ENCODE measurements at regions not wholly inside any gene's neighbourhood (a gene's known extent, or its start where the extent isn't known, plus 50 kb on each side); places are given as distances from the start of the nearest gene placed in this dataset.

DNA sequence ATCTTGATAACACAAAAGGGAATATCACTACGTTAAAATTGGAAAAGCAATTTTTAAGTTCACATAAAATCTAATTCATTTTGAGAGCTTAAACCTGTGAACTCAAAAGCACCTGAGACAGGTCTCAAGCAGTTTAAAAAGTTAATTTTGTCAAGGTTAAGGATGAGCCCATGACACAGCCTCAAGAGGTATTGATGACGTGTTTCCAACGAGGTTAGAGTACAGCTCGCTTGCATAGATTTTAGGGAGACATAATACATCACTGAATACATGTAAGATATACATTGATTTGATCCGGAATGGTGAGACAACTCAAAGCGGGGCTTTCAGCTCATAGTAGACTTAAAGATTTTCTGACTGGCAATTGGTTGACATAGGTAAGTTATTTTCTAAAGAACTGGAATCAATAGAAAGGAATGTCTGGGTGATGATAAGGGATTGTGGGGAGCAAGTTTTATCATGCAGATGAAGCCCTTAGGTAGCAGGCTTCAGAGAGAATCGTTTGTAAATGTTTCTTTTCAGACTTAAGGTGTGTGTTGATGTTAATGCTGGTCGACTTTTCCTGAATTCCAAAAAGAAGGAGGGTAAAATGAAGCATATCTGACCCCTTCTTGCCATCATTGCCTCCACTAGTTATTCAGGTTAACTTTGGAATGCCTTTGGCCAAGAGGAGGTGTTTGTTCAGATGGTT, 2890.6 kb downstream of the PCDH9 start:
- DNase-seq, result no peak

DNA sequence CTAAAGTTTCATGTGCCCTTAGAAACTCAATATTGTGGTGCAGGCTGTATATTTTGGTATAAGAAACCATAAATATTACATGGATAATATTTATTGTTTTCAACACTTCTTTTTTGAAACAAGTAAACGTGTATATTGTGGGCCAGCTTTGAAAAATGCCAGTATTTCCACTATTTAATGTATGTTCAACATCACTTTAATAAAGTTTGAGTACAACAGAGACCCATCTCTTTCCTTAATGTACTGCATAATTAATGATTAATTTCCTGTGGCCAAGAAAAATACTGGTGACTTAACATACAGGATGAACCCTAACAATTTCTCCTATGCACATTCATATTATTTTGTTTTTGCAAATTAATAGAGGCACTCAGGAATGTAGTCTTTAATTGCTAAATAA, 2891.5 kb downstream of the PCDH9 start:
- DNase-seq, result no peak

- no peak for DNase-seq
Measured at GRCh38 chr13:64333888-64334287, 2896.2 kb downstream of the PCDH9 start.

- peak; percentile 29 for DNase-seq
Measured at GRCh38 chr13:64332048-64332447, 2898.1 kb downstream of the PCDH9 start.

- peak; percentile 78 for DNase-seq
Measured at GRCh38 chr13:64327505-64328194, 2902.5 kb downstream of the PCDH9 start.

- DNase-seq, result no peak
Measured at GRCh38 chr13:64314331-64314730, 2898.7 kb upstream of the PCDH20 start.

- no peak for DNase-seq
Measured at GRCh38 chr13:64311948-64312347, 2896.3 kb upstream of the PCDH20 start.

DNA sequence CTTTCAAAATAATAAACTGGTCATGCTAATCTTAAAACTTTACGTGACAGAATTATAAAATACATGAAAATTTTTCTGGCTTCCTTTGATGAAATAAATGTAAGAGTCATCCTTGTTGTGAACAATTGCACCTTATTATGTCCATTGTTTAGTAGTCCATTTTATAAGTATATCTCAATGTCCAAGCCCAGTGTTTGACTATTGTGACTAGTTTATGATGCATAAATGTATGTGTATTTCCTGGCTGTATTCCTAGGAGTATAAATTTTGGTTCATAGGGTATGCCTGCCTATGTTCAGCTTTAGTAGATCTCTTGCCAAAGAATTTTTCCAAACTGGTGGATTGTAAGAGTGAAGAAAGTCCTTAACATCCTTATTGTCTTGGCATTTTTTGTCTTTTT, 2895.5 kb upstream of the PCDH20 start:
- no peak for DNase-seq

DNA sequence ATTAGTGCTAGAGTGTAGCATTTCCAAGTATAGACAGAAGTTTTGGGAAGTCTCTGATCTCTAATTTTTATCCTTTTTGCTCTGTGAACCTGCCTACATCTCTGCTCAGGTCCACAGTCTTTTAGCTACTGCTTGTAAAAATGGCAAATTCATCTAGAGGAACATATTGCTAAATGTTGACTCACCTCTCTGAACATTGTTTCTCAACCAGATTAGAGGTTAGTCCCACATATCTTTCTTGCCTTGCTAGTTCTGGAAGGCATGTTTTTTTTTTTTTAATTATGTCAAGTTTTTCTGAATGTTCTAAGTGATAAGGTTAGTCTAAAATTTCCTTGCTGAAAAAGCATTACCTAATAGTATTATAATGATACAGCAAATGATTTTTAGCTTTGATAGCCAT, 2889.6 kb upstream of the PCDH20 start:
- no peak for DNase-seq

- DNase-seq, result no peak
Measured at GRCh38 chr13:64300239-64300638, 2884.6 kb upstream of the PCDH20 start.

DNA sequence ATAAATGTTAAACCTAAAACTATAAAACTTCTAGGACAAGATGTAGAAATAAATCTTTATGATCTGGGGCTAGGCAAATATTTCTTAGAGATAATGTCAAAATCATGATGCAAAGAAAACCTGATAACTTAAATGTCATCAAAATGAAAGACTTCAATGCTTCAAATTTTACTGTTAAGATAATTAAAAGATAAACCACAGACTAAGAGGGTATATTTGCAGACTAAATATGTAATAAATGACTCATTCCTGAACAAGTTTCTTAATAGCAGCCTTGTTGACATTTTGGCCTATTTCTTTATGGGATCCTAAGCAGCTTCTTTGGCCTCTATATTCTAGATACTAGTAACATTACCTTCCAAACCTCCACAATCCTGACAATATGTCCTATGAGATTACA, 2878.3 kb upstream of the PCDH20 start:
- DNase-seq, result no peak

DNA sequence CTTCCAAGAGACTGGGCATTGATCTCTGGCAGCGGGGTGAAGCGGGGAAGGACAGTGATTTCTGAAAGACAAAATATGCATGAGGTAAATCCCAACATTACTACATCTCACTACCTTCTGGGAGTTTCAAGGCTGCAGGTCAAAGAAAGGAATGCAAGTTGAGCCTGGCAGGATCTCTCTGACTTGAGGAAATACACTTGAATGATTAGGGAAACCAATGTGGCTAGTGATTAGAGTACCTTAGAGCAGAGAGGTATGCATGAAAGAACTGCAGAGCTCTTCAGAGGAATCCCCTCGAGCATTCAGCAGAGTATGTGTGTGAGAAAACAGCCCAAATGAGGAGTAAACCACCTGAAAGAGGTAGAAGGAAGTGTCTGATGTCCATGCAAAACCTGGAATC, 2874.1 kb upstream of the PCDH20 start:
- DNase-seq, result no peak

DNA sequence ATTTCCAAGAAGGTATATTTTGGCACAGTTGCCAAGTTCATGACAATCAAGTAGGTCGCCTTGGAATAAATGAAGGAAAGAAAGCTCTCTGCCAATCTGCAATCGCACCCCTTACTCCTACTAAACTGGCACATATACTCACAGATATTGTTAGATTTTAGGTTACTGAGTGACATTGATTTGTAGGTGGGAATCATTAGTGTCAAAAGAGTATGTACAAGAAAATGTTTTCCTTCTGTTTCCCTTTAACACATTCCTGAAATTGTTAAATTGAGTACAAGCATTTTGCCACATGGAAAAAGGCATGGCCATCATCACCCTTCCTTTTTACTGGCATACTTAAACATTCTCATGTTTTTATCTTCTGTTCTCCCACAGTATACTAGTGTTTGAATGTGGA, 2868.3 kb upstream of the PCDH20 start:
- DNase-seq, result no peak

GRCh38 chr13:64278493-64278892, 2862.8 kb upstream of the PCDH20 start:
- no peak for DNase-seq

- no peak for DNase-seq
Measured at GRCh38 chr13:64277097-64277496, 2861.4 kb upstream of the PCDH20 start.

DNA sequence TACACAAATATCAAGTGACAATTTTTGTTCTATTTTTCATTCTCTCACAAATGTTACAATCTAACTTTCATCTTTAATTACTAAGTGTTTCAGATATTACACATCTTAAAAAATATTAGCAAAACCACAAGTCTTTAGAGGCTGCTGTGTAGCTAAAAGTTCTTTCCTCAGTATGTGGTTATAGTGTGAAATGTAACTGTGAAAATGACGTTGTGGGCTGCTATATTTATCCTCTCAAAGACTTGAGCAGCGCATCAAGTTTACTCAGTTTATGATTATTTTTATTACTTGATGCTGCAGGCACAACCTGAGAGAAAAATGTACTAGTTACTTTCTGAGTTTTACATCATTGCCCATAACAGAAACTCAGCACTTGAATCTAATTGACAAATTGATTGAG, 2860.6 kb upstream of the PCDH20 start:
- DNase-seq, result no peak

DNA sequence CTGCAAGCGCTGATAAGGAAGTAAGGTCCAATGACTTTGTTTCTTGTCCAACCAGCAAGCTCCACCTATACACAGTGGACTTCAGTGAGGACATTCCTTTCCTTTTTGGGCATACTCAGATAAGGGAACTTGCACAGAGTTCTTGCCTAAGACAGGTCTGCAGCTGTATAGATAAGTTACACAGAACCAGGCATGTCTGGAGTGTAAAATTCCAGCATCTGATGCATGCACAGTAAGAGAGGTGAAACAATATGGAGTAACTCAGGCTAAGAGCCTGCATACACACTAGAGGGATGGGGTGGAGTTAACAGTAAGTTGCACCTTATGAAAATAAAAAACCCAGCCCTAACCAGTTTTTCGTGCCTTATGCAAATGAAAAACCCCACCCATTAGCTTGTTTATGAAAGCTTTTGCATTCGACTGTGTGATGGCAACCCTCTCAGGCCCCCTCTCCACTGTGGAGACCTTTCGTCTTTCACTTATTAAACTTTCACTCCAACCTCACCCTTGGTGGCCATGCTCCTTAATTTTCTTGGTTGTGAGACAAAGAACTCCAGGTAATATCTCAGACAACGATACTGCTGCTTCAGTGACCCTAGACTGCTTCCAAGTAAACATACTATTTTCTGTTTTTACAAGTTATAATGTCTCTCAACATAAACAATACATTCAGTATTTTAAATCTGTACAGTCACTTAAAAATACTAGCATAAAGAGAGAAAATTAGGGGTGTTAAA, 2859.0 kb upstream of the PCDH20 start:
- no peak for DNase-seq

DNA sequence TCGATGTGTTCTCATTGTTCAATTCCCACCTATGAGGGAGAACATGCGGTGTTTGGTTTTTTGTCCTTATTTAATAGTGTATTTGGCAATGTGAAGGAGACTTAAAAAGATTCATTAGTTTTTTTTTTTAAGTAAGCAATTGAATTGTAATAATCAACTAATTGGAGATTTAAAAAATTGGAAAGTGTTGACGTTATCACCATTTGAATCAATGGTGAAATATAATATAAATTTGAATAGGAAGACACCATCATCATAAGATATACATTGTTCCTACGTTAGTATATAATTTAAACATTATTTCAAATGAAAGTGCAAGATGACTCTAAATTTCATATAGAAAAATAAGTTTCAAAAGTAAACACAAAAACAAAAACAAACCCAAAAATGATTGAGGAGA, 2858.1 kb upstream of the PCDH20 start:
- no peak for DNase-seq

GRCh38 chr13:64272681-64273080, 2857.0 kb upstream of the PCDH20 start:
- no peak for DNase-seq

GRCh38 chr13:64266024-64266423, 2850.4 kb upstream of the PCDH20 start:
- no peak for DNase-seq

DNA sequence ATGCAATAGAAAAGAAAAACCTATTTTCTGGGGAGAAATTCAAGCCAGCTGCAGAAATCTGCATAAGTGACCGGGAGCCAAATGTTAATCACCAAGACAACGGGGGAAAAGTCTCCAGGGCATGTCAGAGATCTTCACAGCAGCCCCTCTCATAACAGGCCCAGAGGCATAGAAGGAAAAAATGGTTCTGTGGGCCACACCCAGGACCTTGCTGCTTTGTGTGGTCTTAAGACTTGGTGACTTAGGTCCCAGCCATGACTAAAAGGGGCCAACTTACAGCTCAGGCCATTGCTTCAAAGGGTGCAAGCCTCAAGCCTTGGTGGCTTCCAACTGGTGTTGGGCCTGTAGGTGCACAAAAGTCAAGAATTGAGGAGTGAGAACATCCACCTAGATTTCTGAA, 2847.6 kb upstream of the PCDH20 start:
- no peak for DNase-seq

- peak; percentile 64 for DNase-seq
Measured at GRCh38 chr13:64256751-64257150, 2841.1 kb upstream of the PCDH20 start.

- no peak for DNase-seq
Measured at GRCh38 chr13:64255988-64256387, 2840.3 kb upstream of the PCDH20 start.

GRCh38 chr13:64248371-64249065, 2832.9 kb upstream of the PCDH20 start:
- DNase-seq, result no peak

Measured in DMS153 (cell line).